ENCODE measurements at regions not wholly inside any gene's neighbourhood (a gene's known extent, or its start where the extent isn't known, plus 50 kb on each side); places are given as distances from the start of the nearest gene placed in this dataset.

DNA sequence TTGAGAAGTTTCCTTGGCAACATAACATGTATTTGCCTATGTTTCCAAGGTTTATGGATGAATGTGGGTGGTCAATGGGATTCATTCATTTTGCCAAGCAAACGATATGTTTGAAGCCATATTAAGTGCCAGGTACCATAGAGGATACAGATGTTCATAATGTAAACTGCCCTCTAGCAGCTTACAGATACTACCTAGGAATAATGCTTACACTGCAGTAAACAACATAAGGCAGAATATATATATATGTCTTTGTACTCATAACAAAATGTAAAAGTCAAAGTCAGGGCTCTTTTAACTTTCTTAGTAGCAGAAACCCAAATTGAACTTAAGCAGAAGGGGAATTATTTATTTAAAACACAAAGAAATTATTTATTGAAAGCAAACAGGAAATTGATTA, 171.6 kb upstream of the TNP1 start:
- no peak for DNase-seq (ENCODE audit: low spot score)

DNA sequence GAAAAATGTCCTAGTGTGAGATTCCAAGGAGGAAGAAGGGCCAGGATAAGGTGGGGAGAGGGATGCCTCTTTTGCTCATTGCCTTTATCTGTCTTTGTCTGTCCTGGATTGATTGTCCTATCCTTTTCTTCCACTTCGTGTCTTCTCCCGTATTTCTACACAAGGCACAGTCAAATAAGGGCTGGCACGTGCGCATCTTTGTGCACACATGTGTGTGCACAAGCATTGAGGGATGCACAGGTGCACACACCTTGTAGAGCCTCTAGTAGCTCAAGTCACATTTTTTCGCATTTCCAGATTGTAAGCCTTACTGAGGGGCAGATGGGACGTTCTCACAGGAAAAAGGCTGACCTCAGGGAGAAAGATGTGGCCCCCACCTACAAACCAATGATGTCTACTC, 170.2 kb upstream of the TNP1 start:
- no peak for DNase-seq (ENCODE audit: low spot score)

DNA sequence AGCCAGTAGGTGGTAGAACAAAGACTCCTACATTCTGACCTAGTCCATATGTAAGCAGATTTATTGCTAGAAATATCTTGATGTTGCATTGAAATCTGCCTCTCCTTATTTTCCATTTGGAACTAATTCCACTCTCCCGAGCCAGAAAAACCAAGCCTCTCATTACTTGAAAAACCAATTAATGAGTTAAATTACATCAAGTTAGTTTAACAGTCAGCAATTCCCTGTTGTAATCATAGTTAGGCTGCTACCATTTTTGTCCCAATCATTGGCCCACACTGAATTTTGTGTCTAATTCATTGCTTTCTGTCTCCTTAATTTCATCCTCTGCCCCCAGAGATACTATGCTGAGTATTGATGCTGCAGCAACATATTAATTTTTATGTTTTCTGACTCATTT, 168.3 kb upstream of the TNP1 start:
- no peak for DNase-seq (ENCODE audit: low spot score)

DNA sequence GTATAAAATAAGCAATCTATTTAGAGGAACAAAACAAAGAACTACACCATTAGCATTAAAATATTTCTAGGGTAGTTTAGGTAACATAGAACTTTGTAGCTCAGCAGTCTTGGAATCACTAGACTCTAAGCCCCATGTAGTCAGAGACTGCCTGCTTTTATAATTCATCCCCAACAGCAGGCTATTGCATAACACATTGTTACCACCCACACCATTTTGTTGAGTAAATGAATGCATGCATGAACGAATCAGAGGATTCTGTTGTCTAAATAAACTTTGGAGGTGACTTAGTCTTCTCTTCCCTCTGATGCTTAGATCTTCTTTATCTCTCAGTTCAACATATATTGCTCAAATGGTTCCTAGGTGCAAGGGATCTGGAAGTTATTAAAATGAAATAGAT, 167.6 kb upstream of the TNP1 start:
- no peak for DNase-seq (ENCODE audit: low spot score)

DNA sequence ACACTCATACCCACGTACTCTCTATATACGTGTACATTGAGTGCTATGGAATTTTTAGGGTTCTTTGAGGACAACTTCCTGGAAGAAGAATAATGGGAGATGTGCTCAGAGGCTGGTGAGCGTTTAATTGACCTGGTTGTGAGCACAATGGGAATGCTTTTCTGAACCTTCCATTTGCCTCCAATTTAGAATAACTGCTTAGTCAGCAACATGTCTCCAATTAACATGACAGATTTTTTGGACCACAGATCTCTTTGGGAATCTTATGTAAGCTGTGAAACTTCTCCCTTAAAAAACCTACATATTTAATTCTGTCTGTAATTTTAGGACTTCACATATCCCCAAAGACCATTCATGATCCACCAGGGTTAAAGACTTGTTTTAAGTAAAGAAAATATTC, 166.7 kb upstream of the TNP1 start:
- no peak for DNase-seq (ENCODE audit: low spot score)

DNA sequence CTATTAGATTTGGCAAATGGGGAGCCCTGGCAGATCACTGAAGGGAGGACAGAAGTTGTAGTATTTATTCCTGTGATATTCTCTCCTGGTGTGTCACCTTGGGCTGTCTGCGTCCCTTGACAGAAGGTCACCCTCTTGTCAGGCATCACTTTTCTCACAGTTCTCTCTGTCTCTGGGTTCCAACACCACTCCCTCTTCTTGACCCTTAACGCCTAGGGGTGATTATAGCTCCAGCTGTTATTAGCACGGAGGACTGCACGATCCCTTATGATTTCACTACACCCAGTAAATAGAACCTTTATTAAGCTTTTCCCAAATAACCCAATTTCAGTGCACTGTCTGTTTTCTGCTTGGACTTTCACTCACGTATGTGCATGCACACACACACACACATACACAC, 166.3 kb upstream of the TNP1 start:
- no peak for DNase-seq (ENCODE audit: low spot score)

DNA sequence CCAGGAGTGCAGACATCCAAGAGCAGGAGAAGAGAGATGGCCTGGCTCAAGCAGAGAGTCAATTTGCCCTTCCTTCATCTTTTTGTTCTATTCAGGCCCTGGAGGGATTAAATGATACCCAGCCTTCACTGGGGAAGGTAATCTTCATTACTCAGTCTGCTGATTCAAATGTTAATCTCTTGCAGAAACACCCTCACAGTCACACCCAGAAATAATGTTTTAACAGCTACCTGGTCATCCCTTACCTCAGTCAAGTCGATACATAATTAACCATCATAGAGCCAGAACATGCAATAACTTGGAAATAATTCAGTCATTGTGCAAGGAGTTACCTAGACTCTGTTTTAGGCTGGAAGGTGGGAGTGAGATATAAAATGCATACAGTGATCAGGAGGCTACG, 163.7 kb upstream of the TNP1 start:
- DNase-seq (ENCODE audit: low spot score): no peak

DNA sequence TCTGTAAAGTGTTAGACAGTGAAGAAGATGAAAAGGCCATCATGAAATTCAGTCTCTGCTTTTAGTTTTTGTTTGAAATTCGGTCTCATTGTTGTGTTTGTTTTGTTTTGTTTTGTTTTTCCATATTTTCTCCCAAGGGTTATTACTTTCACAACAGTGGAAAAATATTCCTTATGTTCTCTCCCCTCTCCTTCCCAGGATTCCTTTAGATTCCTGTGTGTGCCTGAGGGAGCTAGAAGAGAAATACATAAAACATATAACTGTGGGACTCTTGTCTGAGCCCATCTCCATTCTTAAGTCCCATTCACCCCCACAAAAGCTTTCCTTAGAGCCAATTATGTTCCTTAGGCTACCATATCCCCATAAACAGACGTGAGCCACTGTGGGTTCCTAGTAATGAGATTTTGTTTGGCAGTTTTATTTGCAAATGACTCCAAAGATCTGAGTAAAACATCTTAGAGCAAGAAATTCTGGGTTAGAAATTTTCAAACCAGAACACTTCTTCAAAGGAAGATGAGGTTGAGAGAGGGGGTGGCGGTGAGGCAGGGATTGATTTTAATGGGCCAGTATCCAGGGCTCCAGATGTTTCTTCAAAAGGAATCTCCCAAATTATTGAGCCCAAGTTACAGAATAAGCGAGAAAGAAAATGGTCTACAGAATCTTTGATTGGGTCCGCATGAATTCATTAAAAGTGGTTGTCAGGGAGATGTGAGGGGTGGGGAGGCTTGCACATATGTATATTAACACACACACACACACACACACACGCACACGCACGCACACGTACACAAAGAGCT, 157.8 kb upstream of the TNP1 start:
- no peak for DNase-seq (ENCODE audit: low spot score)

DNA sequence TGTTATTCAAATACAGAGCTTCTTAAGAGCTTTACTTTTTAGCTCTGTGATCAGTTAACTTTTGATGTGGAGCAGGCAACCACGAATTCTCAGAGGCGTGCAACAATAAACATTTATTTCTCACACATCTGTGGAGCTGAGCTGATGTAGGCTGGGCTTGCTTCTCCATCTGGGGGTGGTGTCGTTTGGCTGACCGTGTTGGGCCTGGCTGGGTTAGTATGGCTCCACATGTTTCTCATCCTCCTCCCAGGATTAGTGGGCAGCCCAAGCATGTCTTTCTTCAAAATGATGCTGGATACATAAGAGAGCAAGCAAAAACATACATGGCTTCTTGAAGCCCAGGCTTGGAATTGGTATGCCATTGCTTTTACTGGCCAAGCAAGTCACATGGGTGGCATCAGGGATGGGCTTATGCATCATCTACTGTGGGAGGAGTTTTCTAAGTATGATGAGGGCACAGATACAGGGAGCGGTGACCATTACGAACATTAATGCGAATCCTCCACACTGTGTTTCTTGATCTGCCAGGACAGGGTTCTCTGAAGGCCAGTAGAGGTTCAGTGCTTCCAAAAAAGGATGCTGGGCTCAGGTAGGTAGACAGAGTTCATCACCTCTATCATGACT, 157.0 kb upstream of the TNP1 start:
- no peak for DNase-seq (ENCODE audit: low spot score)

DNA sequence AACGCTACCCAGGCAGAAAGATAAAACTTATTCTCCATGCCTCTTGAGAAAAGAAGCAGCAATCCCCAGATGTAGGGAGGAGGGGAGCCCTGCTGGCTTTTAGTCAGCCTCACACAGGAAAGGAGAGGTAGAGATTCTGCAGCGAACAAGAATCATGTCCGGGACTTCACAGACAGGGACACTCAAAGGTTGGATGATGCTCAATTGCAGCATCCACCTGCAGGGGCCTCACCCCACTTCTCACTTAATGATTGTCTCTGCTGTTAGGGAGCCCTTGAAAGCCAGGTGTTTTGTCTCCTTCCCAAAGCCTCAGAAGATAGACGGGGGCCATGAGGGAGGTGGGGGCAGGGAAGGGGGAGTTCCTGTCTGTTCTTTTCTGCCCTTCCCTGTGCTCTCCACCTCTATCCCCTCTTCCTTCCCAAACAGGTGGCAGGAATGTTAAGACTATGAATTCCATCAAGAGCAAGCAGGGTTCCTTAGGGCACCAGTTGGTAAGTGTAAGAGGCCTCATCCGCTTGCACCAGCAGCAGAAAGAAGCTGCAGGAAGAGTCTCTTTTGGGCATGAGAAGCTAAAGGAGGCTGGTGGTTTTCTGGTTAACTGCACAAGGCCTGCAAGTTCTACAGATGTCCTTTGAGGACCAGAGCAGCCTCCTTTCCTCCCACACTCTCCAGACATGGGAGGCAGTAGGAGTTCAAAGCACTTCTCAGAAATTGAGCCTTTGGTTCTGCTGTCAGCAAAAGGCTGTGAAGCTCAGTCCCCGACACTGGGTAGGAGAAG, 154.7 kb upstream of the TNP1 start:
- DNase-seq (ENCODE audit: low spot score): no peak

DNA sequence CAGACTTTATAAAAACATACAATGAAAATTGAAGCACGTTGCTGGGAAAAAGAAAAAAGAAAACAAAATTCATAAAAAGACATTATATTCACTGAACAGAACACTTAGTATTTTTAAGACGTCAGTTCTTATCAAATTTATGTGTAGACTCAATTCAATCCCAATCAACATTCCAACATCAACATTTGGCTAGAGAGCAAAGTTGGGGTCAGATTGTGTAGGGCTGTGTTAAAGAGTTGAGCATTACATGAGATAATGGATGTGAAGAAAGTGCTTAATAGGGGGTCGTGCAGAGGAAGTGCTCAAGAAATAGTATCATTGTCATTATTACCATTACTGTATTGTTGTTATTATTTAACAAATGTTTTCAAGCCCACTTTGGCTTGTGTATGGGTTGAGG, 154.1 kb upstream of the TNP1 start:
- no peak for DNase-seq (ENCODE audit: low spot score)

DNA sequence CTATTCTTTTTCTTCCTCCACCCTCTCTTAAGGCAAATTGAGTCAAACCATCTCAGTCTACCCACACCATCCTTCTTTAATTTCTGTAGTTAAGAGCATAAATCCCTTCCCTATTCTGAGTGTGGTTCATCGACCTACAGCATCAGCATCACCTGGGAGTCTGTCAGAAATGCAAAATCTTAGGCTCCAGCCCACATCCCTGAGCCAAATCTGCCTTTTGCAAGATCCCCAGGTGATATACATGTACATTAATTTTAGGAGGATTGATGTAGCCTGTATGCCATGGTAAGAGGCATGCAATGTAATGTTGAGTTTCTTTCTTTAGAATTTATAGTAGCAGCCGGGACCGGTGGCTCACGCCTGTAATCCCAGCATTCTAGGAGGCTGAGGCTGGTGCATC, 151.7 kb upstream of the TNP1 start:
- no peak for DNase-seq (ENCODE audit: low spot score)

DNA sequence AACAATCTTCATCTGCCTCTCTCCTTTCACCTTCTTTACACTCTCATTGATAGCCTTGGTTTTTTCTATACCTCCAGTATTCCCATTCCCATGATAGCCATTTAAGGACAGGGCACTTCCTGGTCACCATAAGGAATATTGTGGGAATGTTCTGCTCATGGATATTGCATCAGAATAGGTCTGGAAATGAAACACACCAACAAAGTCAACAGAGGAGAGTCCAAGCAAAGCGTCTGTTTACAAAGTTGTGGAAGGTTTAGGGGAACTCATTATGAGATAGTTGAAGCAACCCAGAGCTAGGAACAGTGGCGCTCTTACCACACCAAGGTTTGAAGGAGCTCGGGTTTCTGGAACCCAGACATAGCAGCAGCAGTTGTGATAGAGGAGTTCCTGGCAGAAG, 150.3 kb upstream of the TNP1 start:
- no peak for DNase-seq (ENCODE audit: low spot score)

DNA sequence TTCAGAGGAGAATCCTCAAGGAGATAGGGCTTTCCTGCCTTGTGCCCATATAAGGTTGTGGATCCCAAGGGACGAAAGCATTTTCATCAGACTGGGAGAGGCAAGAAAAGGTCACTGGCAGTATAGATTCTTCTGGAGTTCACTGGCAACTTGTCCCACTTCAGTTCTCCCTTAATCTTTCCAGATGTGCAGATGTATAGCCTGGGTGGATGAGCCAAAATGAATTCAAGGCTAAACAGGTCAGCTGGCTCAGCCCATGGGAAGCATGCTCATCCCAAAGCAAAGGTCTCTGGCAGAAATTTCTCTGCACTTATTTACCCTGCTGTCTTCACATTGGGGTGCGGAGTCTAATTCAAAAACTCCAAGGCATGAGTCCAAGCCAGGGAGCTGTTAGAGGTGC, 148.9 kb upstream of the TNP1 start:
- DNase-seq (ENCODE audit: low spot score): no peak

DNA sequence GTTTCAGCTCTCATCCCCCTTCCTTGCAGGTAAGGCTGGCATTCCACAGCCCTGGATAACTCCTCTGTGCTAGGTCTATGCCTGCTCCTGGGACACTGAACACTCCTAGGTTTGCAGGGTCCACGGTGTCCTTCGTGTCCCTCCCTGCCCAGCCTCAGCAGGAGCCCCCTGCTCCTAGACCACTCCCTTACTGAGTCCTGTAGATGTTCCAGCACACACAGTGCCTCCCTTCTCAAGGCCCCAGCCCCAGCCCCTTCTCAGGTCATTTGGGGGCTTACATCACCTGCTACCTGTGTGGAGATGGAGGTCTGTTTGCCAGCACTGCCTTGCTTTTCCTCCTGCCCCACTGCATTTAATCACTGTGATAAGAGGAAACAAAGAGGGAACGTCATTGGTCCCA, 146.4 kb upstream of the TNP1 start:
- no peak for DNase-seq (ENCODE audit: low spot score)

DNA sequence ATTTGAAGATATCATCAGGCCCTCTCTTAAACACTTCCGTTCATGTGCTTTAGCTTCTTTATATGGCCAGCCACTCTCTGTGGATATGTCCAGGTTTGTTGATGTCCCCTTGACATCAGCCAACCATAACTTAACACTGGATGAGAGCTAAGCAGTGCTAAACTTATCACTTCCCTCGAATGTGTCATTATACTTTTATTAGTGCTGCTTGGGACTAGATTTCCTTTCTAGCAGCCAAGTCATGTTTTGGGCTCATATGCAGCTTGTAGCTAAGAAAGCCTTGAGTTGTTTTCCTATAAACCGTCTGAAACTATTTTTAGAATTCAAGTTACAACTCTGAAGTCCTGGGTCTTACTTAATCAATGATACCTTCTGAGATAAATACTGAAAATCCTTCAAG, 144.8 kb upstream of the TNP1 start:
- no peak for DNase-seq (ENCODE audit: low spot score)

DNA sequence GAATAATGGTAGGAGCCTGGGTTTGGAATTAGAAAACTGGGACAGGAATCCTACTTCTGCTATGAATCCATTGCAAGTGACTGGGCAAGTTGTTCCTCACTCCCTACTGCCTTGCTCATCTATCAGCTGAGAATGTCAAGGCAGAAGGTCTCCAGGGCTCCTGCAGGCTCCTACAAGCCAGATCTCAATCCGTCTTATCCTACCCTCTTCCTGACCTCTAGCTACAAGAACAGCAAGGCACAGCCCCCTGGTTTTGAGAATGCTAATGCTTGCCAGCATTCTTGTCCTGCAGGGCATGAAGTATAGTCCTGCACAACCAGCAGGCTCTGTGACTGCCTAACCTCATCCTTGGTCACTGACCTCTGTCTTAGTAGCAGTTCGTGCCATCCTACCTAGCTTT, 141.9 kb upstream of the TNP1 start:
- DNase-seq (ENCODE audit: low spot score): no peak

DNA sequence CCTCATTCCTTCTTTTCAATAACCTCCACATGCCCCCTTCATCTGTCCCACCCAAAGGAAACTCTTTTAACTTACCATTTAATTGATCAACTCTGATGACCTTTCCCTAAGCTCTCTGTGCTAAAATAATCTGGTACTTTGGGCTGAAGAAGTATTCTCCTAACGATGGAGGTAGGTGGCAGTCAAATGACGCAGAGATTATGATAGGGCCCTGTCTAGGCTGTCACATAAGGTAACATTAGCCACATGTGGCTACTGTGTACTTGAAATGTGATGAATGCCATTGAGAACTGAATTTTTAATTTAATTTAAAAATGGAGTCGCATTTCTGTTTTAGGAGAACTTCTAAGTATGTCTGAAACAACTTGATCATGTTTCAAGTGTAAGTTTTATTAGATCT, 140.5 kb upstream of the TNP1 start:
- no peak for DNase-seq (ENCODE audit: low spot score)

DNA sequence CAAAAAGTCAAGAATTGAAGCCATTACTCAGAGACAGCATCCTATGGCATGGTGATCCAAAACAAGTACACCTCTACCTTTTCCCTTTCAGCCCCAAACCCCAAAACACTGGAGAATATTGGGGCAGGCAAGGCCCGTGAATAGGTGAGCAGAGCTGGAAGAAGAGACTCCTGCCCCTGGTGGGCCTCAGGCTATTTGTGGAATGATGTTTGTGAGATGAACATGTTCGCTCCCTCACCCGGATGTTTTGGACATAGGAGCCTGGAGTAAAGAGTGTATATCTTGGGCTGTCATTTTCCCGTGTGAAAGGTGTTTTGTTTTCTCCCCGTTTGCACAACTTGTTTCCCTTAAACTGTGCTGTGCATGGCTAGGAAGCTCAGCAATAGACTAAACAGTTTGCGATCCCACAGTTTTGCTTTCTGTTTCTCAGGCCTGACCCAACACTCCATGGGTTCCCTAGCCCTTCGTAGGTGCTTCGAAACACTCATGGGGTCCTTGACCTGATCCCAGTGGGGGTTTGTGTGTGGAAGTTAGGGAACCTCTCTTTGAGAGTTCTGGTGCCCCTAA, 136.5 kb upstream of the TNP1 start:
- DNase-seq (ENCODE audit: low spot score): no peak

DNA sequence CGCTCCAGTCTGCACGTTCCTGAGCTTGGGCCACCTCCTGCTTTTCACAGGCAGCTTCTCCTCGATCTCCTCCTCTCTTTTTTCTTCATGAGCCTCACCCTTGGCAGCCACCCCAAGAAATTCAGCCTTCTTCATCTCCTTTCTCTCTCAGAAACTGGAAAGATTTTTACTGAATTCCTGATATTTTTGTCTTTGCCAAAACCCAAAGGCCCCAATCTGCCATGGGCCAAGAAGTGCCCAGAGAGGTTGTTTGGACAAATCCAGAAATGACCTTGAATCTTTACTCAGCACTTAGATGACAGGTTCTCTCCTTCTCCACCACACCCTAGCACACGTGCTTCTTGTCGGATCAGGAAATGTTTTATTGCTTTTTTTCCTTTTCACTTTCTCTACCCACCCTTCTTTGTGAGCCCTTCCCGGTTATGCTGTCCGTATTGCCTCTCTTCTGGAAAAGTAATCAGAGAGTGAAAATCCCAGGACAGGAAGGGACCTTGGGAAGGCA, 134.5 kb upstream of the TNP1 start:
- no peak for DNase-seq (ENCODE audit: low spot score)

DNA sequence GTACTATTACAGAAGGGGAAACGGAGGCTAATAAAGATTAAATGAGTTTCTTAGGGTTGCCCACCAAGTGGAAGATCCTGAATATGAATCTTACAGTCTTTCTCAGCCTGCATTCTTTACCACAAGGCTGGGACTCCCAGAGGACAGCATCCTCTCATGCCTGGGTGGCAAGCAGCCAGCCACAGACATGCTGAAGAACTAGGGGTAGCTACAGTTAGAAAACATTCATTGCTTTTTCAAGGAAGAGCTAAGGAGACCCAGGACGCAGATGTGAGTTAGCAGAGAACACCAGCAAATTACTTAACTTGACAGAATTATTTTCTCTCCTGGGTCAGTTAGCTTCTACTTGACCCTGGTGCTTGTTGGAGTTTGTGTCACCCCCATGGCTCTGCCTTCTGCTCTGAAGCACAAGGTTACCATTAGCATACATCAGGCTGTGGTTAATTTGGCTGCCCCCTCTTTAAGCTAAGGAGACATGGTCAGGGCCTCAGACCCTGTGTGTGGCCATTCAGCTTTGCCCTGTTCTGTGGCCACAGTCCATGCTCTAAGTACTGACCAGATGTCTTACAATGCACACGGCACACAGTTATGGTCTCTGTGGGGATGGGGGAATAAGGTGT, 132.3 kb upstream of the TNP1 start:
- no peak for DNase-seq (ENCODE audit: low spot score)

DNA sequence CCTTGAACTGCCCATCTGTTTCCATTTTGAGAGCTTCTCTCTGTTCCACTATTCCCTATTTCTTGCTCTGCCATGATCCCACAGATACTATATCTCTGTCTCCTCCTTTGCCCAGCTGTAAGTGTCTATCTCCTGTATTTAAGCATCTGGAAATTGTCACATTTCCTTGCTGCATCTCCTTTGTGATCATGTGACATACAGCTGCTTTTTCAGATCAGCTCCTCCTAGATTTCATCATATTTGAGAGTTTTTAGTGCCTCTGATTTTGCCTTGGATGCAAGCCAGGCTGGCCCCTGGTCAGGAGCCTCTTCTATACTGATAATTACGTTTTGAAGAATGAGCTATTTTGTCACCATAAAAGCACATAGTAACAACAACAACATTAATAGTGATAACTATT, 131.7 kb upstream of the TNP1 start:
- no peak for DNase-seq (ENCODE audit: low spot score)

Measured in activated CD4-positive, alpha-beta T cell treated with anti-CD3 and anti-CD28 coated beads, Interleukin-2, Interleukin-4, amounts not matched to agents 100 ng/mL and 50 ng/mL, durations not matched to agents 16 hours and 8 hours (primary cell).